ENCODE measurements at regions not wholly inside any gene's neighbourhood (a gene's known extent, or its start where the extent isn't known, plus 50 kb on each side); places are given as distances from the start of the nearest gene placed in this dataset.

- TF ChIP-seq POLR2A (IDR thresholded peaks at IDR 0.05; ENCODE audit: low read length) (no peak), GATA1 (IDR thresholded peaks at IDR 0.05; ENCODE audit: low read depth, low read length) (no peak)
Measured at GRCh38 chr14:101623077-101623372, 61.7 kb downstream of the DIO3 start.
